HG02588 (cell line): ENCODE measurements at regions not wholly inside any gene's neighbourhood (a gene's known extent, or its start where the extent isn't known, plus 50 kb on each side); places are given as distances from the start of the nearest gene placed in this dataset.

ENCODE experiments used
- ATAC-seq: cut with Tn5 transposase; IDR thresholded peaks from one replicate; pipeline ENCODE4 v1.9.1; 2021; ENCODE audit warnings: mild to moderate bottlenecking, moderate library complexity; ENCODE audit not compliant: unreplicated experiment

DNA sequence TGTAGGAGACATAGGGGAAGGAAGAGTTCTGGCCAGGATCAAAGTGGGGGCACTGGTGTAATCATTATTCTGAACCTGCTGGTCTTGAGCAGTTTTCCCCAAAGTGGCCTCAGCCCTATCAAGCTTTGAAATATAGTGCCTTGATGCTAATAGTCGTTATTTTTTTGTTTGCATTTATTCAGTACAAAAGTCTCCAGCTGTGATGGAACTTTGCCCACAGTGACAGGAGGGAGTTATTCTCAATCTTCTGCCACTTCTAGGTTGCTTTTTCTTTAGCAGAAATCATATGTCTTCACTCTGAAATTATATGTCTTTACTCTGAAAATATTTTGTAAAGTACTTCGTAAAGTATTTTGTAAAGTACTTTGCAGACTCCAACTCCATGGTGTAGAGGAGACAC, 93.1 kb downstream of the FAT3 start:
- no peak for ATAC-seq

DNA sequence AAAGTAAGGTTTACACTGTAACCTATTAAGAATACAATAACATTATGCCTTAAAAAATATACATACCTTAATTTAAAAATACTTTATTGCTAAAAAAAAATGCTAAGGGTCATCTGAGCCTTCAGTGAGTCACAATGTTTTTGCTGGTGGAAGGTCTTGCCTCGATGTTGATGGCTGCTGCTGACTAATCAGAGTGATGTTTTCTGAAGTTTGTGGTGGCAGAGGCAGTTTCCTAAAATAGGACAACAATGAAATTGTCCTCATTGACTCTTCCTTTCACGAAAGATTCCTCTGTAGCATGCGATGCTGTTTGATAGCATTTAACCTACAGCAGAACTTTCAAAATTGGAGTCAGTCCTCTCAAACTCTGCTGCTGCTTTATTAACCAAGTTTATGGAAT, 97.6 kb downstream of the FAT3 start:
- ATAC-seq: no peak

DNA sequence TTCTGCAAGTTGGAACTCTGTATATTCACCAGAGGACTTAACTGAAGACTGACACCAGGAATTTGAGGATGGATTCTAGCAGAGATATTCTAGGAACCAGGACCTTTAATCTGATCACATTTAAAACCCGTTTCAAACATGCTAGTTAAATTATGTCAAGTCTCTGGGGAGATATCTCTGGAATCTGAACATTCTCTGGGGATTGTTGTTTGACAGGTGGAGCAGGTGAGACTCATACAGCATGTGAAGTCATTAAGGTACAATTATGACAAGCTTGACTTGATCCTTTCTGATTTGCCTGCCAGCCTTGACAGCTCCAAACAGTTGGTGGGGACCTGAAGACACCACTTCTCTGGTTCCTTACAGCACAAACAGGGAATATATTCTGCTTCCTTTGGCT, 100.3 kb downstream of the FAT3 start:
- ATAC-seq: no peak

DNA sequence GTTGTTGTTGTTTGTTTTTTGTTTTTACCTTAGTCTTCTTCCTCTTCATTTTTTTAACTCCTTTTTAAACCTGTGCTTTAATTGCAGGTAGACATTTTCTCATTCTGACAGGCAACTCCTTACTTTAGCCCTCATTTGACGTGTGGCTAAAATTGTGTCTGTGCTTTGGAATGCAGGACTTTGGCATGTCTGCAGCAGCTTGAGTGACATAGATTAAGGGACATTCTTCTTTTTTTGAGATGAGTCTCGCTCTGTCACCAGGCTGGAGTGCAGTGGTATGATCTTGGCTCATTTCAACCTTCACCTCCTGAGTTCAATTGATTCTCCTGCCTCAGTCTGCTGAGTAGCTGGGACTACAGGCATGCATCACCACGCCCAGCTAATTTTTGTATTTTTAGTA, 100.8 kb downstream of the FAT3 start:
- ATAC-seq: no peak

DNA sequence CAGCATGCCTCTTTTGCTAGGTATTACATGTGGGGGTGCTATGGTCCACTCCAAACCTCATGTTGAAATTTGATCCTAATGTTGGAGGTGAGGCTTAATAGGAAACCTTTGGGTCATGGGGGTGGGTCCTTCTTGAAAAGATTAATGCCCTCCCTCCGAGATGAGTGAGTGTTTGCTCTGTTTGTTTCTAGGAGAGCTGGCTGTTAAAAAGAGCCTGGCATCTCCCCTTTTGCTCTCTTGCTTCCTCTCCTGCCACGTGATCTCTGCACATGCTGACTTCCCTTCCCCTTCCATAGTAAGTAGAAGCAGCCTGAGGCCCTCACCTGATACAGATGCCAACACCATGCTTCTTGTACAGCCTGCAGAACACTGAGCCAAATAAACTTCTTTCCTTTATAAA, 104.5 kb downstream of the FAT3 start:
- no peak for ATAC-seq

DNA sequence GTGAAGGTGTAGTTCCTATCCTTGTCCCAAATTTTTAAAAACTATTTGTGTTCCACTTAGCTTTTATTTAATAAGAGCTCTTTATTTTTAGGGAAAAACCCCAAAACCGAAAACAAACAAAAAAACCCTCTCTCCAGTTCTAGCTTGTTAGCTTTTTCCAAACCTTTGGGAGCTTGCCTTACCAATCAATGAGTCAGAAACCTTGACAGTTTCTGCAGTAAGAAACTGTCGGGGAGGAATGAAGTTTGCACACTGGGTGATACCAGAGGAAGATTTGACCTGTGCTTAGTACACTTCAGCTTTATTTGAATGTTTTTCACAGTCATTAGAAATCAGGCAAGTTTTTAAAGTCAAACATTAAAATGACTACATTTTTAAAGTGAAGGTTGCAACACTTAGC, 105.0 kb downstream of the FAT3 start:
- no peak for ATAC-seq

DNA sequence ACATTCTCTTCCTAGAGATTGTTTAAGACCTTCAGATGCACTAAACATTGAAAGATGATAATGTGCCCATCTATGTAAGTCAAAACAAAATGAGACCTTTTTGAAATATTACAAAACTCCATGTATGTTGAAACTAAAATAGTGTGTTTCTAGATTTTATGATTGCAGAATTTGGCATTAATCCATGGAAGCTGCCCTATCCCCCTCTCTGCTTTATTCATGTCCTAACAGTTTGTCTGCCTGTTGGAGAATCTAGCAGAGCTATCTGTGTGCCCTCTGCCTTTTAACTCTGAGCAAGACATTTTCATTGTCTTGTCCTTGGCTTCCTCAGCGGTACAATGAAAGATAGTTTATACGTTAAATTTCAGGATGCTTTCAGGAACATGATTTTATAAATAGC, 105.5 kb downstream of the FAT3 start:
- no peak for ATAC-seq

DNA sequence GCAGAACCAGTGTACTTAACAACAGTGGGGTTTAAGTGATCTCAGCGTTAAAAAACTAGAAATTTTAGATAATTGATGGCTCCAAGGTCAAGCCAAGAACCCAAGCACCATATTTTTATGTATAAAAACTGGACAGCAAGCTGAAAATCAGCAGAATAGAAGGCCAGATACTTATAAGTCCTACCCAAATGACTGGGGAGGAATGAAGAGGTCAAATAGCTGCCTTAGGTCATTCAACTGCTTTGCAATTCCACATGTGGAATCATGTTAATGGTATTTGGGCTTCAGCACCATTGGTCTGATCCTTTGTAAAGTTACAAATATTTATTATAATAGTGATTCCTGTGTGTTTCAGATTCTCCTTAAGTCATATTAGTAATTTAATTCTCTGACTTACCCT, 108.4 kb downstream of the FAT3 start:
- ATAC-seq: no peak

DNA sequence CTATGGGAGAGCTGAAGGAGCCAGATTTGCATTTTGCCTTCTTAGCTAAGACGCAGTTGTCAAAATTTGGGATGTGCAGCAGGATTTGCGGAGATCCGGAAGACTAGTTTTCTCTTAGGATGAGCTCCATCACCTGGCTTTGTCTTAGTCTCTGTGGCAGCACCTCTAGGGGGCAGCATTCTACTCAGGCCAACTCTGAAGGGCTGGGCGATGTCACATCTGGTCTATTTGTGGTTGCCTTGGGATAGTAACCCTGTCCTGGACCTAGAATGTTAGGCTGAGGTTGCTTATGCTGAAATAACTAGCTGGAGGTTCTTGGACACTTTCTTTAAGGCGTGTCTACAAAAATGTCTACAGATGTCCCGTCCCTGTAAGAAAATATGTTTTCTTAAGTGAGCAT, 116.2 kb downstream of the FAT3 start:
- ATAC-seq: no peak

DNA sequence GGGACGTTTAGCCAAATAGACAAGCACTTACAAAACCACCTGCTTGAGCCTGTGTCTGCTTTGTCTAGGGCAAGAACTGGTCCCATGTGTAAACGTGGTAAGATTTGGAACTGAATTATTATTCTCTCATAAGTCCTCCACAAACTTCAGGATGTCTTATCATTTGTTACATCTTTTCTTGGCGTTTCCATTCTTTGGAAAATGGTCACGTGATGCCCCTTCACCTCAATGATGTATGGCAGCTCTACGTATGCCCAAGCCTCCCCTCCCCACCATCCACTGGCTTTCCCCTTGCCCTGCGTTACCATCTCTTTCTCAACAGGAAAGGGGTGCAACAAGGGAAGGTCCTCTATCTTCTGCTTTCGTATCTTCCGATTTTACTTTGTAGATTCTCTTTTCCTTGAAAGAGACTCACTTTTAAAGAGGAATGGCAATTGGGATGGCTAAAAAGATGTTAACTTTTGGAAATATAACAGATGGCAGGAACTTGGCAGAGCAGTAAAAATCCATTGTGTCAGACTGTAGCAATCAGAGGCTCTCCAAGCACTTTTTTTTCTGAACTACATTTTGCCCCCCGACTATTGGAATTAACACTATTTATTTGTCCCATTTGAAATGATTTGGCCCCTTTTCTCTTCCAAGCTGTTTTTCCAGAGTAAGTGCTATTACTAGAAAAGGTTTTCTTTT, 117.6 kb downstream of the FAT3 start:
- no peak for ATAC-seq

DNA sequence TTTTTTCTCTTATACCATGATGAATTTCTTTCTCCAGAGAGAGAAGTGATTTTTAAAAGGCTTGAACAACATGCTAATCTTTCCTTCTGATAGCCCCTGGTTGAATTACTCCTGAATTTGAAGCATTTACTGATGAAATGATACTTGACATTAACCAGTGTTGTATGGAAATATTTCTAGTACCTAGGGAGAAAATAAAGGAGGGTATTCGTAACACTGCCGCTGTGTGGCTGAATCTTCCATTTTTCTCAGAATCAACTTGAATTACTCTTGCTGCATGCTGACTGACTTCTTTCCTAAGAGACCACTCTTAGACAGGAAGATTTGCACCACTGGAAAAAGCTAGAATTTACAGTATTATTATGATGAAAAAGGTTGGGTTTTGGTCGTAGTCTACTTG, 118.3 kb downstream of the FAT3 start:
- ATAC-seq: no peak

DNA sequence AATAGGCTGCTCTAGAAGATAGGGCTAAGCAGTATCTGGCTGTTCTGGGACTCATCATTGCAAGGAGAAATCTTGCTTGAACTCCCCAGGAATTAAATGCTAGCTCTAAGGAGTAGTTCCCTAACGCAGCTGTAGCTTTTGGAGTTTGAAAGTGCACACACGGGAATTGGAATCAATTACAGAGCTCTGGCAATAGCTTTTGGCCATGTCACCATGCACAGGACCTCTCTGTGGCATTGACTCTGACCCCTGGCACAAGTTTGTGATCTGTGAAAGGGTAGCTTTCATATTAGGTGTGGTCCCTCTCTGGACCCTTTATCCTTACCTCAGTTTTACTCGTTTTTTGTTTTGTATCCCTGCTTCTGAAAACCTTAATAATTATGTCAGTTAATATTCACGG, 121.6 kb downstream of the FAT3 start:
- ATAC-seq: no peak

DNA sequence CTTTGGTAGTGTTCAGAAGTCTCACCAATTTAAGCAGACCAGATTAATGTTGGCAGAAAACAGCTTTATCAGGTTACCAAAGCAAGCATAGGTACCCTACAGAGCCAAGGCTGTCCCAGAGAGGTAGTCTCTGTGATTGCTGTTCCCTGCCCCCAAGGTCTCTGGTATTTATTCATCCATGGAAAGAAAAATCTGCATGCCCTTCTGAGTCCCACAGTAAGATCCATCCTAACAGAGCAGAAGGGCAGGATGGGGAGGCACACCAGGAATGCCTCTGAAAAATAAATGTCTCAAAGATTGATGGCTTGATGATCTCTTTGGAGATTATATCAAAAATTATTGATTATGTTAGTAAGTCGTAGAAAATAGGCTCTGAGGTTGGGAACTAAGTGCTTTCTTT, 122.8 kb downstream of the FAT3 start:
- ATAC-seq: no peak

DNA sequence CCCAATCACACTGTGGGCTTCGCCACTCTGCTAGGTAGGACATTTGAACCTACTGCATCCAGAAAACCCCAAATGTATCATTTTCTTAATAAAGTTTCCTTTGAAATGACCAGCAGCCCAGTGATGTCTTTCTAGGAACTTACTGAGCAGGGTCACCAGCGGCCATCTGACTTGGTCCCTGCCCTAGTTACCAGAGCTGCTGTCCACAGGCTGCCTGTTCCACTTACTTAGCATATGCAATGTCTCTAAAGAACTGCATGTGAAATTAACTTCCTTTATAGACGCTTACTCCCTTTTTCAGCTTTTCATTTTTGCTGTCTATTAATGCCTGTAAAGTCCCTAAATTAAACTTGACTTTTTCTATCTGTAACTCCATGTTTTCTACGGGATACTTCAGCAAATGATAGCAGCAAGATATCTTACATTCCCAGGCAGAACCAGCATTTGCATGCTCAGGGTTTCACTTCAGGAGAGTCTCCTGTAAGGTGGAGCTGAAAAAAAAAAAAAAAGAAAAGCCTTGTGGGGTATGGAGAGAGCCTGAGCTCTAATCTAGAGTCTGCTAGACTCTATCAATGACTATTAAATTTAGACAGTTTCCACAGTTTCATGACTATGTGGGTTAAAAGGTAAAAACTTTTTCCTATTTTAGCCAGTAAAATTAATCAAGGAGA, 125.0 kb downstream of the FAT3 start:
- no peak for ATAC-seq

DNA sequence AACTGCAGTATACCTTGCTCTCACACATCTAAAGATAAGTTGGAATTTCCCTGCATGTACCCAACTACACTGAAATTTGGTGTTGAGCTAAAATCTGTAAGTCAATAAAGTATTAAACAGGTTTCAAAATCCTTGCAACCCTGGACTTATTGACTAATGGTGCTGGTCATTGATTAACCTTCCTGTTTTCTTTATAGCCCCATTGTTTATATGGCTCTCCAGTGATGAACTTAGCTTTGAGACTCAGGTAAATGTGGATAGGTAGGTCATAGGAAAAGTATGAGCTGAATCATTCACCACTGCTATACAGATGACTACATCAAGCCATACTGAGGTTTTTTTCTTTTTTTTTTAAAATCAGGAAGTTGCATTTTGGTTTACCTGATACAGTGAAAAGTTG, 132.7 kb downstream of the FAT3 start:
- ATAC-seq: no peak

DNA sequence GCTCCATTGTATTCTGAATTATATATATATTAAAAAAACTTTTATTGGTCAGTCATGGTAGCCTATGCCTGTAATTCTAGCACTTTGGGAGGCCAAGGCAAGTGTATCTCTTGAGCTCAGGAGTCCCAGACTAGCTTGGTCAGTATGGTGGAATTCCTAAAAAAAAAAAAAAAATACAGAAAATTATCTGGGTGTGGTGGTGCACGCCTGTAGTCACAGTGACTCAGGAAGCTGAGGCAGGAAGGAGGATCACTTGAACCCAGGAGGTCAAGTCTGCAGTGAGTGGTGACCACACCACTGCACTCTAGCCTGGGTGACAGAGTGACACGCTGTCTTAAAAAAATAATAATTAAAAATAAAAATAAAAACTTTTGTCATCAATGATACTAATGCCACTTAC, 133.2 kb downstream of the FAT3 start:
- no peak for ATAC-seq

DNA sequence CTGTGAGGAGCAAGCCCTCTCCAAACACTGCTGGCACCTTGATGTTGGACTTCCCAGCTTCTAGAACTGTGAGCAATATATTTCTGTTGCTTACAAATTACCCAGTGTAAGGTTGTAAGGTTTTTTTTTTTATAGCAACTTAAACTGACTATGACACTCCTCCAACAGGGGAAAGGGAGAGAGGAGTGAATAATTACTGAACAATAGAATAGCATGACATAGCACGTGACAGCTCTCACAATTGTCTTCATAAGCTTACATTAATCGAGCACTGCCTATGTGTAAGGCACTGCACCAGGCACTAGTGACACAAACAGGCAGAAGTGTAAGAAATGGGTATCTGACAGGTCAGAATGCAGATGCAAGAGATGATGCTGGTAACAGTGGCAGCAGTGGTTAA, 136.9 kb downstream of the FAT3 start:
- no peak for ATAC-seq

DNA sequence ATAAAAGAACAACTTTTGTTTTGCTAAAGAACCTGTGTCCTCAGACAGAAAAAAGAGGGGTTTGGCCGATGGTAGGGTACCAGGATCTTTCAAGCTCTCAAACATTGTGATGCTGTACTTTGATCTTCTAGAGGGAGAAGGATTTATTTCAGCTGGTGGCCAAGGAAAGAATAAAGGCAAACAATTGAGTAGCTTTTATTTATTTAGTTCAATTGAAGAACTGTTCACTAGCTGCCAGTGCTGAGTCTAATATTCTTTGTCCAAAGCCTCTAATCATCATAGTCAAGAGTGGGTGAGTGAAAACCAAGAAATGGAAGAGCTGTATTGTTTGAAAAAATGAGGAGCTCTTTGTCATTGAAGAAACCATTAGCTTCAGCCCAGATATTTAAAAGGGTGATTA, 138.4 kb downstream of the FAT3 start:
- ATAC-seq: no peak

DNA sequence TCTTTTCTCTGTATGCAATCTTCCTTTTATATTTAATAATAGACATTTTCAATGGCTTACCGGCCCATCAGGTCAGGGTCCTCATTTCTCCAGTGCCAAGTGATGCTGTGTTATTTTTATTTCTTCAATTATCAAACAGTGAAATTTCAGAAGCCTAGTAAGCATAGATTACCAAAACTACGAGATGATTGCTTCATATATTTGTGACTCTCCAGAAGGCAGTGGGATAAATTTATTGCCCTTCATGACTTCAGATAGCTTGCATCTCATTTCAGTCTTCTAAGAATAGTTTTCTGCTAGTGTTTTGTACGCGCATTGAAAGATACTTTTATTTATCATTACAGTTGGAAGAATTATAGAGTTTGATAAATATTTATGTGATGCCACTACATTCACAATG, 139.6 kb downstream of the FAT3 start:
- no peak for ATAC-seq

DNA sequence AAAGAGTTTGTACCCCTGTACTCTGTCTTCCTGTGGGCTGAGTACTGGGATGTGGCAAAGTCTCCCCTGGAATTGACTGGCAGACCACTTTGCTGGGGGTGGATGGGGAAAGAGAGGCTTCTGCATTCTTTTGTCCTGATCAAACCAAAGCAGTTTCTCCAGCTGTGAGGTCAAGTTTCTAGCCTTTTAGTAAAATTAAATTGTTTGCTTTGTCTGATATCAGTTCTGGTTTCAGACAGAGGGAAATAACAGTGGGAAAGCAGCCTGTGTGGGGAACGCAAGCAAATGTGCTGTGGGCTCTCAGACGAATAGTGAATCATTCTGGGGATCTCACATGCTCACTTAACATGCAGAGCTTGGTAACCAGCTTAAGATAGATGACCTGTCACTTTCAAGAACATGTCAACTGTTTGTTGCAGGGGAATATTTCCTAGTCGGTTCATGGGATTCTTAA, 151.6 kb downstream of the FAT3 start:
- no peak for ATAC-seq

DNA sequence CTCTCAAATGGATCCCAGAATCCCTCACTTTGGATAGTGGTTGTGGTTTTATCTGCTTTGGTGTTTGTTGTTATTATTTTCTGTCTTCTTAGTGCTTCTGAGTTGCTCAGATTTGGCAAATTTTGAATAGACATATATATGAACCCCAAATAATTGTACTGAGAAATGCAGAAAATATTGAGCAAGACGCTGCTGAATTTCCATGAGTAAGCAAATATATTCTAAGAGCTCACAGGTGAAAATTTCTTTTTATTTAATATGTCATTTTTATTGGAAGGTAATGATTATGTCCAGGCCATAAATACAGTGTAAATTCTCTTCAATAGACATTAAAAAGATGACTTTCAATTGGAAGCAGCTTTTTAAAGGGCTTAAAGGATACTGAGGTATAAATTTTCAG, 152.1 kb downstream of the FAT3 start:
- no peak for ATAC-seq

DNA sequence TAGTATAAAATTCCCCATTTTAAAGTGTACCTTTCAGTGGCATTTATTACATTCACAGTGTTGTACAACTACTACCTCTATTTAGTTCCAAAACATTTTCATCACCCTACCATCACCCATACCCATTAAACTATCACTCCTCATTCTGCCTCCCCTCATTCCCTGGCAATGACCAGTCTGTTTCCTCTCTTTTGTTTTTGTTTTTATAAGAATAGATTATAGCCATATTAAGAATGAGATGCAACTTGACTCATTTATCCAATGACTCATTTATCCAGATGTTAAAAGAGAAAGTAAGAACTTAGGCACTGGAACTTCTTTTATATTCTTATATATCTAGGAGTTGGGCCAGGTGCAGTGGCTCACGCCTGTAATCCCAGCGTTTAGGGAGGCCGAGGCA, 156.3 kb downstream of the FAT3 start:
- ATAC-seq: no peak

DNA sequence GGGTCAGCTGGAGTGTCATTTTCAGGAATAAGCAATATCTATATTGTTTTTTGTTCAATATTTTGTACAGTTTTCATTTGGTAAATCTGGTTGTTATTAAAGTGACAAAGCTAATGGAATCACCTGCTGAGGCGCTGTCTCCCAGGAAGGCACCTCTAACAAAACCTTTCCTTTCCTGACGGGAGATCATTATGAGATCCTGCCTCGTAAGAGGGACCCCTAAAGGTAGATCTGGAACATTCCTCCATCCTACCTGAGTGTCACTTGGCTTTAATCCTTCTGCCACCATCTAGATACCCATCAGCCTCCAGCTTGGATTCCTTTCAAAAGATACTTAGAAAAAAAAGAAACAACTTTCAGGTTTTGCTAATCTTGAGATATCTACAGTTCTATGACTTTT, 157.7 kb downstream of the FAT3 start:
- no peak for ATAC-seq
